Activated gamma-delta T cell treated with Interleukin-2 at 50 U/mL for 16 hours (primary cell): ENCODE measurements at regions not wholly inside any gene's neighbourhood (a gene's known extent, or its start where the extent isn't known, plus 50 kb on each side); places are given as distances from the start of the nearest gene placed in this dataset.

Source experiments
- DNase-seq: peaks from one replicate; pipeline ENCODE4 v3.0.0-alpha.2; 2020

- DNase-seq, result peak; percentile 21
These were observed 132.0 kb downstream of the SYF2 start for GRCh38 chr1:25100151-25100833.

- peak; percentile 63 for DNase-seq
These were observed 132.9 kb downstream of the SYF2 start for GRCh38 chr1:25099343-25099951.

GRCh38 chr1:25098717-25099116 is 133.6 kb downstream of the SYF2 start:
- no peak for DNase-seq

- no peak for DNase-seq
These were observed 135.8 kb downstream of the SYF2 start for GRCh38 chr1:25096307-25097150.

GRCh38 chr1:25095635-25096200 is 136.6 kb downstream of the SYF2 start:
- peak; percentile 18 for DNase-seq

GRCh38 chr1:25094995-25095394 is 137.3 kb downstream of the SYF2 start:
- DNase-seq, result no peak

GRCh38 chr1:25094229-25094628 is 138.1 kb downstream of the SYF2 start:
- DNase-seq, result no peak

GRCh38 chr1:25091658-25092057 is 140.6 kb downstream of the SYF2 start:
- no peak for DNase-seq

GRCh38 chr1:25090707-25091422 is 141.4 kb downstream of the SYF2 start:
- DNase-seq, result no peak

GRCh38 chr1:25089772-25090171 is 142.5 kb downstream of the SYF2 start:
- no peak for DNase-seq

GRCh38 chr1:25088946-25089345 is 143.4 kb downstream of the SYF2 start:
- no peak for DNase-seq

GRCh38 chr1:25088180-25088701 is 144.1 kb downstream of the SYF2 start:
- no peak for DNase-seq

GRCh38 chr1:25086518-25087079 is 145.7 kb downstream of the SYF2 start:
- DNase-seq, result no peak

GRCh38 chr1:25084407-25084806 is 147.9 kb downstream of the SYF2 start:
- DNase-seq, result no peak

GRCh38 chr1:25083481-25084345 is 148.6 kb downstream of the SYF2 start:
- DNase-seq, result no peak

- no peak for DNase-seq
These were observed 149.3 kb downstream of the SYF2 start for GRCh38 chr1:25082995-25083394.

- DNase-seq, result no peak
These were observed 149.9 kb downstream of the SYF2 start for GRCh38 chr1:25082216-25082899.

GRCh38 chr1:25081496-25081895 is 150.8 kb downstream of the SYF2 start:
- no peak for DNase-seq

GRCh38 chr1:25080294-25081209 is 150.5 kb upstream of the RUNX3 start:
- no peak for DNase-seq

GRCh38 chr1:25079048-25079447 is 149.0 kb upstream of the RUNX3 start:
- no peak for DNase-seq
